NT2/D1 (cell line): ENCODE measurements at regions not wholly inside any gene's neighbourhood (a gene's known extent, or its start where the extent isn't known, plus 50 kb on each side); places are given as distances from the start of the nearest gene placed in this dataset.

ENCODE experiments used
- SUZ12 ChIP-seq: IDR thresholded peaks from 2 replicates; pipeline ENCODE4 v1.6.1; 2011; ENCODE audit not compliant: insufficient read length, insufficient read depth; ENCODE audit errors: extremely low read depth
- YY1 ChIP-seq: IDR thresholded peaks from 2 replicates; pipeline ENCODE4 v1.6.1; 2011; ENCODE audit not compliant: insufficient read length, insufficient read depth
- ZNF274 ChIP-seq: IDR thresholded peaks from 2 replicates; pipeline ENCODE4 v1.6.1; 2011; ENCODE audit warnings: mild to moderate bottlenecking, low read depth, low read length

DNA sequence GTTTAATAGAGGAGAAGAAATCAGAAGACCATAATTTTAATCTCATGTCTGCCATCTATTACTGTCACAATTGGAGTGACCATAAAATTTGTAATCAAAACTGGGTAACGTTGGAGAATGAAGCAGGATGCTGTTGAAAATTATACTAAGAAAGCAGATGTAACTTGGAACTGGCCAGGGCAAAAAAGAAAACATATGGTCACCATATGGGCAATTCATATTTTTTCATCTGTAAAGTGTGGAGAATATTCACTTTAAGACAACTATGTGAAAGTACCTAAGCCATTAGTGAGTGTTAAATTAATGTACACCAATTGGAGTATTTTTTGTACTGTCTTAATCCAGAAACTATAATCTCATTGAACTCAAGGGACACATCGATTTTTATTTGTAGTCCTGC, 1008.0 kb downstream of the GLUD2 start:
- TF ChIP-seq ZNF274 = no peak
- no peak for TF ChIP-seq YY1
- no peak for TF ChIP-seq SUZ12
